ENCODE measurements at regions not wholly inside any gene's neighbourhood (a gene's known extent, or its start where the extent isn't known, plus 50 kb on each side); places are given as distances from the start of the nearest gene placed in this dataset.
A peak's percentile ranks its signal among the peaks of the same experiment; 100 is the strongest.

DNA sequence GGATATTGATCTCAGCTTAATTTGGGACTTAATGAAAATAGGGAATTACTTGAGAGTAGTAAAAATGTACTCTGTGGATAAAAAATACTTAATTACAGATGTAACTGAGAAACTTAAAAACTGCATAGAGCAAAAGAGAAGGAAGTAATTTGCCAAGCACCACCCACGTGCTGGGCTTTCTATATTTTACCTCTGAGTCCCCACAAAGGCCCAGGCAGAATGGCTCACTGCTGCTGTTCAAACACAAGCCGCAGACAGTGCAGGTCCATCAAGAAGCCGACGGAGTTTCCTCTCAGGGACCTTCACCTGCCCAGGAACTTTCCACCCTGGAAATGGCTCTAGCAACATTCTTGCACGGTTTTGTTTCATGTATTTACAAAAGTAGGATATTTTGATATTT lies 77.2 kb upstream of the TRPM1 start:
- no peak for DNase-seq (ENCODE audit: low spot score in 2 of 2)
- no peak overlapping the region for H3K4me3 ChIP-seq
- peaks cover 6% of the 10 kb centered on the region for H3K9me3 ChIP-seq
- no peaks in the 10 kb centered on the region for H3K27me3 ChIP-seq
- H3K27ac ChIP-seq, result no peak overlapping the region
- 79% methylated on average over 5 of the region's 5 CpGs for WGBS
- TF ChIP-seq POLR2A (IDR thresholded peaks at IDR 0.05) (no peak), POLR2AphosphoS5 (IDR thresholded peaks at IDR 0.05) (no peak), EP300 (IDR thresholded peaks at IDR 0.05) (no peak)
- TF ChIP-seq, protein P1, sequence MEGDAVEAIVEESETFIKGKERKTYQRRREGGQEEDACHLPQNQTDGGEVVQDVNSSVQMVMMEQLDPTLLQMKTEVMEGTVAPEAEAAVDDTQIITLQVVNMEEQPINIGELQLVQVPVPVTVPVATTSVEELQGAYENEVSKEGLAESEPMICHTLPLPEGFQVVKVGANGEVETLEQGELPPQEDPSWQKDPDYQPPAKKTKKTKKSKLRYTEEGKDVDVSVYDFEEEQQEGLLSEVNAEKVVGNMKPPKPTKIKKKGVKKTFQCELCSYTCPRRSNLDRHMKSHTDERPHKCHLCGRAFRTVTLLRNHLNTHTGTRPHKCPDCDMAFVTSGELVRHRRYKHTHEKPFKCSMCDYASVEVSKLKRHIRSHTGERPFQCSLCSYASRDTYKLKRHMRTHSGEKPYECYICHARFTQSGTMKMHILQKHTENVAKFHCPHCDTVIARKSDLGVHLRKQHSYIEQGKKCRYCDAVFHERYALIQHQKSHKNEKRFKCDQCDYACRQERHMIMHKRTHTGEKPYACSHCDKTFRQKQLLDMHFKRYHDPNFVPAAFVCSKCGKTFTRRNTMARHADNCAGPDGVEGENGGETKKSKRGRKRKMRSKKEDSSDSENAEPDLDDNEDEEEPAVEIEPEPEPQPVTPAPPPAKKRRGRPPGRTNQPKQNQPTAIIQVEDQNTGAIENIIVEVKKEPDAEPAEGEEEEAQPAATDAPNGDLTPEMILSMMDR (IDR thresholded peaks at IDR 0.05), result no peak
- no peaks in the 10 kb centered on the region for H3K4me1 ChIP-seq
- no peaks in the 10 kb centered on the region for H3K36me3 ChIP-seq

DNA sequence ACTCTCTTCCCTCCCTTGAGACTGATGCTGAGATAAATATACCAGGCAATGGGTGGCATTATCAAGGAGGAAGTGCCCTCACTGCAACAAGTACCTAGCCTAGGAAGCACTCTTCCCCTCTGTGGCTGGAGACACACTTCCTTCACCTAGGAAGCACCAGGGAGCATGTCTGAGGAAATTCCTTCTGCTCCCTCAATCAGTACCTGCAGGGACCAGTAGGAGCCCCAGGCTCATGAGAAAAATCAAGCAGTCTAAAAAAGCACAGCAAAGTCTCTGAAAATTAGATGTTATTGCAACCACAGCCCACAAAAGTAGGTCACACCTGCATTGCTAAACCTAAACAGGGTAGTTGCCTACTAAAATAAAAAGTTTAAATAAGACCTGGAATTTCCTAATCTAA lies 78.2 kb upstream of the TRPM1 start:
- Histone ChIP-seq H3K9me3 (peaks cover 6% of the 10 kb centered on the region), H3K4me1 (no peaks in the 10 kb centered on the region), H3K27me3 (no peaks in the 10 kb centered on the region), H3K4me3 (no peak overlapping the region), H3K36me3 (no peaks in the 10 kb centered on the region), H3K27ac (no peak overlapping the region)
- DNase-seq (ENCODE audit: low spot score in 2 of 2), result no peak
- TF ChIP-seq EP300 (IDR thresholded peaks at IDR 0.05) (no peak), POLR2A (IDR thresholded peaks at IDR 0.05) (no peak), POLR2AphosphoS5 (IDR thresholded peaks at IDR 0.05) (no peak)
- TF ChIP-seq, protein P1 (IDR thresholded peaks at IDR 0.05), result no peak

GRCh38 chr15:31193291-31193690 lies 91.8 kb upstream of the TRPM1 start:
- Histone ChIP-seq H3K27ac (no peak overlapping the region), H3K9me3 (peaks cover 11% of the 10 kb centered on the region), H3K4me1 (no peaks in the 10 kb centered on the region), H3K4me3 (no peak overlapping the region), H3K36me3 (no peaks in the 10 kb centered on the region), H3K27me3 (no peaks in the 10 kb centered on the region)
- WGBS, result 92% methylated on average over 10 of the region's 10 CpGs
- no peak for DNase-seq (ENCODE audit: low spot score in 2 of 2)
- TF ChIP-seq POLR2AphosphoS5 (IDR thresholded peaks at IDR 0.05) (no peak), EP300 (IDR thresholded peaks at IDR 0.05) (no peak), POLR2A (IDR thresholded peaks at IDR 0.05) (no peak)
- TF ChIP-seq, protein P1 (IDR thresholded peaks at IDR 0.05), result no peak

DNA sequence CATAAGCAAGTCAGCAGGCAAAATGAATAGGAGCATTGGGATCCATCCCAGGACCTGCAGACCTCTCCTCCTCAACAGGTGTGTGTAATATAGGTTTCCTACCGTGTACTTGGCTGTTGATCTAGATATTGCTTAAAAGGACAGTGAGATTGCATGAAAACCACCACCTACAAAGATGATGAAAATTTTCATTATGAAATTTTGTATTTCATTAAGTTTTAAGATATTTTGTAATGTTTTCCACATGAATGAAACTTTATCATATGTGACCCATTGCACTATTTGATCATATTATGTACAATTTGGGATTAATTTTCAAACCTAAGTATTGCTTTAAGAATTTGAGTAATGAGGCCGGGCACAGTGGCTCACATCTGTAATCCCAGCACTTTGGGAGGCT lies 94.3 kb upstream of the TRPM1 start:
- 76% methylated on average over 2 of the region's 2 CpGs for WGBS
- peaks cover 5% of the 10 kb centered on the region for H3K4me1 ChIP-seq
- no peak for DNase-seq (ENCODE audit: low spot score in 2 of 2)
- H3K27me3 ChIP-seq, result no peaks in the 10 kb centered on the region
- H3K27ac ChIP-seq, result no peak overlapping the region
- H3K36me3 ChIP-seq, result no peaks in the 10 kb centered on the region
- no peak overlapping the region for H3K4me3 ChIP-seq
- no peaks in the 10 kb centered on the region for H3K9me3 ChIP-seq
- TF ChIP-seq EP300 (IDR thresholded peaks at IDR 0.05) (no peak), POLR2A (IDR thresholded peaks at IDR 0.05) (no peak), POLR2AphosphoS5 (IDR thresholded peaks at IDR 0.05) (no peak)
- TF ChIP-seq, protein P1 (IDR thresholded peaks at IDR 0.05), result no peak

DNA sequence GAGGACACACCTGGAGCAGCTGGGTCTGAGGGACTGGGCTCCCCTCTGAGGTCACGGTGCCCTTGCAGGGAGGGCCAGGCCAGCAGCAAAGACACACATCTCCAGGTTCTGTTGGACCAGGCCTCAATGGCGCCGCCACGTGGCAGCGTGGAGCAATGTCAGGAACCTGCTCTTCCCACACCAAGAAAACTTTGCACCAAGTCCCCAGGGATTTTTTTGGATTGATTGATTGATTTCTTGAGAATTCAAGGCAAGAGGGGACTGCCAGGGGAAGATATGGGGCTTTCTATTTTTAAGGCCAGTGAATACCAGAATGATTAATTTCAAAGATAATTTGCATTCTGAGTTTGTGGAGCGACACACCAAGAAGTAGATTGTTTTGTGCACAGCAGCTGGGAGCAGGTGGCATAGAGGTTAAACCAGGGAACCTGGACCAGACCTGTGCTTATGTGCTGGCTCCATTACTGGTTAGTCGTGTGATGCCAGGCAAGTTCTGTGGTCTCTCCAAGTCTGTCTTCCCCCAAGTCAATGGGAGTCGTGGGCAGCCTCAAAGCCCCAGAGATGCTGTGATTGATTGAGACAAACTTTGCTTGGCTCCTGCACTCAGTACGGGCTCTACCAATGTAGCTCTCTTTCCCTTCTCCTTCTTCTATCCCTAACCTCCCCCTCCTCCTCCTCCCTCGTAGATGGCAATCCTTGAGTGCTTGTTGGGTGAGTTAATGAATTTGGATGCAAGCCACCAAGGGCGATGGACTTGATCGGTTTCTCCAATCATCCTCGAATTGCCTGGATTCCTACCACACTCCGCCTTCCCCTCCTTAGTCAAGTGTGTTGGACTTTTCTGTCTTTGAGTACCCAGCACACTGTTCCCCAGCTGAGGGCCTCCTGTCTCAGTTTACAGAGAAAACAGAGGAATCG lies 96.2 kb upstream of the TRPM1 start:
- Histone ChIP-seq H3K27me3 (no peaks in the 10 kb centered on the region), H3K36me3 (no peaks in the 10 kb centered on the region), H3K4me1 (peaks cover 9% of the 10 kb centered on the region), H3K4me3 (no peak overlapping the region), H3K27ac (no peak overlapping the region), H3K9me3 (no peaks in the 10 kb centered on the region)
- DNase-seq (ENCODE audit: low spot score in 2 of 2), result no peak
- WGBS, result 54% methylated on average over 14 of the region's 15 CpGs
- no peak for TF ChIP-seq EP300 (IDR thresholded peaks at IDR 0.05)
- TF ChIP-seq POLR2AphosphoS5 (IDR thresholded peaks at IDR 0.05), result no peak
- TF ChIP-seq, protein P1 (IDR thresholded peaks at IDR 0.05), result peak in 1 of 2 donors; percentile 50
- no peak for TF ChIP-seq POLR2A (IDR thresholded peaks at IDR 0.05)

Measured in suprapubic skin (tissue), 4 donors.